Left ventricle myocardium inferior (tissue), 1 donor: ENCODE measurements at regions not wholly inside any gene's neighbourhood (a gene's known extent, or its start where the extent isn't known, plus 50 kb on each side); places are given as distances from the start of the nearest gene placed in this dataset.

Experiments
- DNase-seq: peaks from one replicate; pipeline ENCODE4 v3.0.0-alpha.2; 2020
- H3K27ac ChIP-seq: fragments of 200-600 bp; replicated peaks from 2 replicates; pipeline ENCODE4 v1.8.0; 2021
- H3K27me3 ChIP-seq: fragments of 200-600 bp; 2 replicates; pipeline ENCODE4 v1.8.0; 2021; ENCODE audit warnings: low read depth
- H3K36me3 ChIP-seq: fragments of 200-600 bp; 2 replicates; pipeline ENCODE4 v1.8.0; 2021
- H3K4me1 ChIP-seq: fragments of 200-600 bp; 2 replicates; pipeline ENCODE4 v1.8.0; 2021
- H3K4me3 ChIP-seq: fragments of 200-600 bp; 2 replicates; pipeline ENCODE4 v1.8.0; 2021; ENCODE audit warnings: mild to moderate bottlenecking, moderate library complexity
- H3K9me3 ChIP-seq: fragments of 200-600 bp; replicated peaks from 2 replicates; pipeline ENCODE4 v1.8.0; 2021
- CTCF ChIP-seq: fragments of 200-600 bp; IDR thresholded peaks from 2 replicates; pipeline ENCODE4 v1.8.0; 2021; ENCODE audit warnings: antibody characterized with exemption, mild to moderate bottlenecking, borderline replicate concordance
- intact Hi-C: fragments of 100-400 bp; cut with micrococcal nuclease; formaldehyde crosslinking; loops from one replicate; pipeline ENCODE4 v1.11.0; 2022
- donor health status: DM: no; HTN: yes; CAD: no; lungs with severe emphysema.

GRCh38 chrY:19076846-19077697 lies 303.5 kb upstream of the HSFY2 start:
- intact Hi-C loops, result no loop called here
- DNase-seq, result peak; percentile 68
- H3K27ac ChIP-seq, result peak overlapping the region; percentile 88

GRCh38 chrY:19075471-19076253 lies 302.1 kb upstream of the HSFY2 start:
- peaks cover 6% of the 10 kb centered on the region for H3K4me1 ChIP-seq
- H3K27me3 ChIP-seq, result no peaks in the 10 kb centered on the region
- H3K27ac ChIP-seq, result peak overlapping the region; percentile 88
- no peaks in the 10 kb centered on the region for H3K36me3 ChIP-seq
- H3K9me3 ChIP-seq, result no peaks in the 10 kb centered on the region
- peak; percentile 83 for DNase-seq
- peak overlapping the region; percentile 81 for H3K4me3 ChIP-seq
- intact Hi-C loops, result no loop called here
- no peak for TF ChIP-seq CTCF

More at GRCh38 chrY:19076846-19077697, 303.5 kb upstream of the HSFY2 start:
- Histone ChIP-seq H3K36me3 (no peaks in the 10 kb centered on the region), H3K4me1 (peaks cover 6% of the 10 kb centered on the region), H3K27me3 (no peaks in the 10 kb centered on the region), H3K9me3 (no peaks in the 10 kb centered on the region), H3K4me3 (peak overlapping the region; percentile 81)
- TF ChIP-seq CTCF, result no peak

GRCh38 chrY:19067435-19067834 lies 293.9 kb upstream of the HSFY2 start:
- no peaks in the 10 kb centered on the region for H3K27me3 ChIP-seq
- intact Hi-C loops, result no loop called here
- DNase-seq, result no peak
- no peak for TF ChIP-seq CTCF
- H3K9me3 ChIP-seq, result no peaks in the 10 kb centered on the region
- H3K36me3 ChIP-seq, result no peaks in the 10 kb centered on the region
- H3K27ac ChIP-seq, result peak overlapping the region; percentile 78
- H3K4me3 ChIP-seq, result no peak overlapping the region
- H3K4me1 ChIP-seq, result peaks cover 18% of the 10 kb centered on the region

- Histone ChIP-seq H3K27me3 (no peaks in the 10 kb centered on the region), H3K9me3 (no peaks in the 10 kb centered on the region), H3K4me3 (no peak overlapping the region), H3K4me1 (peaks cover 18% of the 10 kb centered on the region), H3K36me3 (no peaks in the 10 kb centered on the region), H3K27ac (peak overlapping the region; percentile 78)
- intact Hi-C loops, result no loop called here
- TF ChIP-seq CTCF, result no peak
- DNase-seq, result no peak
These were observed 293.1 kb upstream of the HSFY2 start for GRCh38 chrY:19066447-19067190.

- H3K9me3 ChIP-seq, result no peaks in the 10 kb centered on the region
- H3K27ac ChIP-seq, result no peak overlapping the region
- no peak overlapping the region for H3K4me3 ChIP-seq
- no peaks in the 10 kb centered on the region for H3K36me3 ChIP-seq
- TF ChIP-seq CTCF, result no peak
- no peak for DNase-seq
- intact Hi-C loops, result no loop called here
- no peaks in the 10 kb centered on the region for H3K27me3 ChIP-seq
- H3K4me1 ChIP-seq, result peaks cover 18% of the 10 kb centered on the region
These were observed 291.6 kb upstream of the HSFY2 start for GRCh38 chrY:19065119-19065518.
